Astrocyte (in vitro differentiated cells and primary cell): ENCODE measurements at regions not wholly inside any gene's neighbourhood (a gene's known extent, or its start where the extent isn't known, plus 50 kb on each side); places are given as distances from the start of the nearest gene placed in this dataset.

ENCODE experiments used
- DNase-seq: peaks from one replicate; pipeline ENCODE4 v3.0.0-alpha.2; 2010; ENCODE audit warnings: low read depth
- FAIRE-seq: peaks from 2 replicates; lab custom pipeline; 2011; peaks lifted over from hg19 to GRCh38; lab: Jason Lieb, UNC
- H2AFZ ChIP-seq: 2 replicates; pipeline ENCODE4 v1.6.0; 2012; ENCODE audit warnings: low read depth, low read length, inconsistent platforms
- H3K27ac ChIP-seq: 2 replicates; pipeline ENCODE4 v1.5.1; 2011; ENCODE audit warnings: low read depth, low read length, inconsistent platforms
- H3K27me3 ChIP-seq: 2 replicates; pipeline ENCODE4 v1.6.0; 2011; ENCODE audit warnings: low read length, inconsistent platforms; ENCODE audit not compliant: insufficient read depth
- H3K36me3 ChIP-seq: 2 replicates; pipeline ENCODE4 v1.5.1; 2011; ENCODE audit warnings: low read length, inconsistent platforms; ENCODE audit not compliant: insufficient read depth
- H3K4me1 ChIP-seq: 2 replicates; pipeline ENCODE4 v1.5.1; 2011; ENCODE audit warnings: low read length, inconsistent platforms; ENCODE audit not compliant: insufficient read depth
- H3K4me2 ChIP-seq: 2 replicates; pipeline ENCODE4 v1.6.0; 2012; ENCODE audit warnings: low read length, inconsistent platforms
- H3K4me3 ChIP-seq: 2 replicates; pipeline ENCODE4 v1.5.1; 2011; ENCODE audit warnings: low read depth, mild to moderate bottlenecking, low read length, inconsistent platforms; ENCODE audit not compliant: insufficient read depth
- H3K79me2 ChIP-seq: 2 replicates; pipeline ENCODE4 v1.6.0; 2012; ENCODE audit warnings: mild to moderate bottlenecking, low read length, inconsistent platforms; ENCODE audit not compliant: insufficient read depth
- H3K9ac ChIP-seq: 2 replicates; pipeline ENCODE4 v1.6.0; 2012; ENCODE audit warnings: mild to moderate bottlenecking, low read length, inconsistent platforms
- H3K9me3 ChIP-seq: 2 replicates; pipeline ENCODE4 v1.5.1; 2012; ENCODE audit warnings: low read depth, mild to moderate bottlenecking, low read length, inconsistent platforms; ENCODE audit not compliant: insufficient read depth
- H4K20me1 ChIP-seq: 2 replicates; pipeline ENCODE4 v1.6.0; 2012; ENCODE audit warnings: low read length, inconsistent platforms; ENCODE audit not compliant: insufficient read depth
- H3K27ac Mint-ChIP-seq: one replicate; pipeline ENCODE4 v1.8.0; 2021; ENCODE audit warnings: mild to moderate bottlenecking, mixed read lengths; ENCODE audit not compliant: unreplicated experiment
- H3K27me3 Mint-ChIP-seq: one replicate; pipeline ENCODE4 v1.8.0; 2021; ENCODE audit warnings: low read depth, mixed read lengths; ENCODE audit not compliant: unreplicated experiment
- H3K36me3 Mint-ChIP-seq: one replicate; pipeline ENCODE4 v1.8.0; 2021; ENCODE audit warnings: low read depth, mixed read lengths; ENCODE audit not compliant: unreplicated experiment
- H3K4me1 Mint-ChIP-seq: one replicate; pipeline ENCODE4 v1.8.0; 2021; ENCODE audit warnings: low read depth, mixed read lengths; ENCODE audit not compliant: unreplicated experiment
- H3K4me3 Mint-ChIP-seq: one replicate; pipeline ENCODE4 v1.8.0; 2021; ENCODE audit warnings: mild to moderate bottlenecking, moderate library complexity, mixed read lengths; ENCODE audit not compliant: unreplicated experiment
- H3K9me3 Mint-ChIP-seq: one replicate; pipeline ENCODE4 v1.8.0; 2021; ENCODE audit warnings: mild to moderate bottlenecking, mixed read lengths; ENCODE audit not compliant: unreplicated experiment
- EZH2 ChIP-seq: IDR thresholded peaks from 2 replicates; pipeline ENCODE4 v1.6.1; 2012; ENCODE audit warnings: mild to moderate bottlenecking, low read length, inconsistent platforms; ENCODE audit not compliant: insufficient read depth
- TF ChIP-seq, protein P1 (sequence below): IDR thresholded peaks from 2 replicates; pipeline ENCODE4 v1.5.1; 2011; ENCODE audit warnings: low read depth, mild to moderate bottlenecking, inconsistent platforms, low read length, moderate library complexity; ENCODE audit not compliant: insufficient read depth

DNA sequence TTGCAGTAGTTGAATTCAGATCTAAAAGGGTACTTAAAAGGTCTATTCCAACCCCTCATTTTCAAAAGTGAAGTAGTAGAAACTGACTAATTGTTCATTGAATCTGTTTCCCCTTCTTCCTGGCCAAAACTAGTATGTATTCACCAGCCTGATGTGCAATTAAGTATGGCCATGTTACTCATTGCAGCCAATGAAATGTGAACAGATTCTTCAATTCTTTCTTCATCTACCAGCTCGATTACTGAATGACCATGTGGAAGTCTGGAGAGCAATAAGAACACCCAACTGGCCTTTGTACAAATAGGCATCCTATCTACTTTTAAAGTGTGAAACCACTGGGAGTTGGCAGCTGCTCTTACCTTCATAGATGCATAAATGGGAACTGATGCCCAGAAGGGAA lies 449.0 kb upstream of the ID2 start:
- no peaks in the 10 kb centered on the region for H3K36me3 ChIP-seq
- peaks cover 2% of the 10 kb centered on the region for H3K4me1 Mint-ChIP-seq
- no peak overlapping the region for H3K27ac Mint-ChIP-seq
- H3K4me3 ChIP-seq, result no peak overlapping the region
- no peaks in the 10 kb centered on the region for H3K9me3 ChIP-seq
- FAIRE-seq (no peak), DNase-seq (no peak)
- no peak for TF ChIP-seq EZH2
- TF ChIP-seq, protein P1, sequence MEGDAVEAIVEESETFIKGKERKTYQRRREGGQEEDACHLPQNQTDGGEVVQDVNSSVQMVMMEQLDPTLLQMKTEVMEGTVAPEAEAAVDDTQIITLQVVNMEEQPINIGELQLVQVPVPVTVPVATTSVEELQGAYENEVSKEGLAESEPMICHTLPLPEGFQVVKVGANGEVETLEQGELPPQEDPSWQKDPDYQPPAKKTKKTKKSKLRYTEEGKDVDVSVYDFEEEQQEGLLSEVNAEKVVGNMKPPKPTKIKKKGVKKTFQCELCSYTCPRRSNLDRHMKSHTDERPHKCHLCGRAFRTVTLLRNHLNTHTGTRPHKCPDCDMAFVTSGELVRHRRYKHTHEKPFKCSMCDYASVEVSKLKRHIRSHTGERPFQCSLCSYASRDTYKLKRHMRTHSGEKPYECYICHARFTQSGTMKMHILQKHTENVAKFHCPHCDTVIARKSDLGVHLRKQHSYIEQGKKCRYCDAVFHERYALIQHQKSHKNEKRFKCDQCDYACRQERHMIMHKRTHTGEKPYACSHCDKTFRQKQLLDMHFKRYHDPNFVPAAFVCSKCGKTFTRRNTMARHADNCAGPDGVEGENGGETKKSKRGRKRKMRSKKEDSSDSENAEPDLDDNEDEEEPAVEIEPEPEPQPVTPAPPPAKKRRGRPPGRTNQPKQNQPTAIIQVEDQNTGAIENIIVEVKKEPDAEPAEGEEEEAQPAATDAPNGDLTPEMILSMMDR, result no peak
- no peaks in the 10 kb centered on the region for H3K79me2 ChIP-seq
- H3K36me3 Mint-ChIP-seq, result no peaks in the 10 kb centered on the region
- H2AFZ ChIP-seq, result no peak overlapping the region
- H3K4me2 ChIP-seq, result no peak overlapping the region
- no peak overlapping the region for H3K27ac ChIP-seq
- H3K9me3 Mint-ChIP-seq, result peaks cover 5% of the 10 kb centered on the region
- H4K20me1 ChIP-seq, result no peaks in the 10 kb centered on the region
- H3K4me1 ChIP-seq, result no peaks in the 10 kb centered on the region
- H3K4me3 Mint-ChIP-seq, result no peak overlapping the region
- no peak overlapping the region for H3K9ac ChIP-seq
- no peaks in the 10 kb centered on the region for H3K27me3 ChIP-seq
- peaks cover 30% of the 10 kb centered on the region for H3K27me3 Mint-ChIP-seq

DNA sequence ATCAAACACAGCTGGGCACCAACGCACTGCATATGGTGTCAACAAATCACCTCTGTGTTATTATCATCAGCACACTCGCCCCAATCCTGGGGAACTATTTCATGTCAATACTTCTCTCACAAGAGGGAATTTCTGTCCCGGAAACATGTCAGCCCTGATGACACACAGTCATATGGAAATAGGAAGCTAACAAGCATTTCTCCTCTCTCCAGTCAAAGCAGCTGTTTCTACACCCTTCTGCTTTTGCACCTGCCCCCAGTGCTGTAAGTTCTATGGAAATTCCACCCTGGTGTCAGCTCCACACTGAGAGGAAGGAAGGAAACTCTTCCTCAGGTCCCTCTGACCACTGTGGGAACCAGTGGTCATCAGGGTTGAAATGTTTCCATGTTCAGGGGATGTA lies 447.6 kb upstream of the ID2 start:
- DNase-seq (no peak), FAIRE-seq (no peak)
- TF ChIP-seq, protein P1, result no peak
- TF ChIP-seq EZH2, result no peak
- no peak overlapping the region for H3K4me3 ChIP-seq
- H3K27me3 Mint-ChIP-seq, result peaks cover 38% of the 10 kb centered on the region
- no peaks in the 10 kb centered on the region for H3K4me1 ChIP-seq
- no peak overlapping the region for H3K4me2 ChIP-seq
- H3K4me1 Mint-ChIP-seq, result peaks cover 2% of the 10 kb centered on the region
- no peaks in the 10 kb centered on the region for H3K9me3 ChIP-seq
- H3K4me3 Mint-ChIP-seq, result no peak overlapping the region
- H4K20me1 ChIP-seq, result no peaks in the 10 kb centered on the region
- no peaks in the 10 kb centered on the region for H3K27me3 ChIP-seq
- no peaks in the 10 kb centered on the region for H3K36me3 ChIP-seq
- H3K27ac Mint-ChIP-seq, result no peak overlapping the region
- H3K79me2 ChIP-seq, result no peaks in the 10 kb centered on the region
- no peak overlapping the region for H2AFZ ChIP-seq
- no peak overlapping the region for H3K9ac ChIP-seq
- H3K27ac ChIP-seq, result no peak overlapping the region
- no peaks in the 10 kb centered on the region for H3K36me3 Mint-ChIP-seq
- peaks cover 5% of the 10 kb centered on the region for H3K9me3 Mint-ChIP-seq

DNA sequence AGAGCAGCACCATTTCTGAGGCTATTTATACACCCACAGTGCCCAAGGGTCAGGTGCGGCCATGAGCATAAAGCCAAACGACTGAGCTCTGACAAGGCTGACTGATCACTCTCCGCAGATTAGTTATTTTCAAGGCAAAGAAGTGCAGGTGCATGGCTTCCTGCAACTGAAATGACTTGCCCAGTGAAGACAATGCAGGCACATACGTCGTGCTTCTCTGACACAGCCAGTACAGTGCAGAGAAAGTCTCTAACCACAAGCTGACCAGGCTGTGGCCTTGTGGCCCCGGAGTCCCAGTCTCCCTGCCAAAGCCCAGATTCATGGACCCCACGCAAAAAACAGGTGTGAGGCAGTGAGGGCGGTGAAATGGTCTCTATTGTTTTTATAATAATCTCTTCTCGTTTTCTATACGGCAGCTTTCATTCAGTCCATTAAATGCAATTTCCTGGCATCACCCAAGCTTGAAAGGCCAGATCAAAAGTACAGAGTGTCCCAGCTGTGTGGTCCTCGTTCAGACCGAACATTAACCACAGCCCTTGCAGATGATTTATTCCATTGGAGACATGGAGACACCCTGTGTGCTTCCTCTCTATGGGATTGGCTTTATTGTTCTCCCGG lies 447.0 kb upstream of the ID2 start:
- Mint-ChIP-seq H3K27me3 (peaks cover 39% of the 10 kb centered on the region), H3K4me3 (no peak overlapping the region), H3K9me3 (peaks cover 5% of the 10 kb centered on the region), H3K36me3 (no peaks in the 10 kb centered on the region), H3K4me1 (peaks cover 2% of the 10 kb centered on the region), H3K27ac (no peak overlapping the region)
- Histone ChIP-seq H3K36me3 (no peaks in the 10 kb centered on the region), H3K9me3 (no peaks in the 10 kb centered on the region), H3K4me3 (no peak overlapping the region), H3K27ac (no peak overlapping the region), H3K9ac (no peak overlapping the region), H4K20me1 (no peaks in the 10 kb centered on the region), H3K4me2 (no peak overlapping the region), H2AFZ (no peak overlapping the region), H3K79me2 (no peaks in the 10 kb centered on the region), H3K4me1 (no peaks in the 10 kb centered on the region), H3K27me3 (no peaks in the 10 kb centered on the region)
- no peak for FAIRE-seq
- no peak for DNase-seq
- TF ChIP-seq, protein P1, result no peak
- no peak for TF ChIP-seq EZH2
